ENCODE measurements at regions not wholly inside any gene's neighbourhood (a gene's known extent, or its start where the extent isn't known, plus 50 kb on each side); places are given as distances from the start of the nearest gene placed in this dataset.

DNA sequence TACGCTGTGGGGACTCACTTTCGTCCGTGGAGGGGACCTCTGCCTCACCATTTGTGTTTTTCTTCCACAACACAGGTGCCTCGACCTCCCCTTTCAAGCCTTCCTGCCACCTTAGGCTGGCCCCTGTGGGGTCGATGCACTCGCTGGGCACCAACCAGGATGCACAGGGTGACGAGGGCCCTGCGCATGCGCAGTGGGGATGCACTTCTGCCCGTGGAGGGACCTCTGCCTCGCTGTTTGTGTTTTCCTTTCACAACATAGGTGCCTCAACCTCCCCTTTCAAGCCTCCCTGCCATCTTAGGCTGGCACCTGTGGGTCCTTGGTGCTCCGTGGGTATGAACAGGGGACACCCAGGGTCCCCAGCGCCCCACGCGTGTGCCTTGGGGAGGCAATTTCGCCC lies 356.8 kb downstream of the ALG10 start:
- no peak for DNase-seq (ENCODE audit: low spot score)

DNA sequence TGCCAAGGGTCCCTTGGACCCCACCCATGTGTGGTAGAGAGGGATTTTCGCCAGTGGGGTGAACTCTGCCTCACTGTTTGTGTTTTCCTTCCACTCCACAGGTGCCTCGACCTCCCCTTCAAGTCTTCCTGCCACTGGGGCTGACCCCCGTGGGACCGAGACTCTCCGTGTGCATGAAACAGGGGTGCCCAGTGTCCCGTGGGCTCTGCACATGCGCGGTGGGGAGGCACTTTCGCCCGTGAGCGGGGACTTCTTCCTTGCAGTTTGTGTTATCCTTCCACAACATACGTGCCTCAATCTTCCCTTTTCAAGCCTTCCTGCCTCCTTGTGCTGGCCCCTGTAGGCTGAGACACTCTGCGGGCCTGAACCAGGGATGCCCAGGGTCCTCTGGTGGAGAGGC lies 362.4 kb downstream of the ALG10 start:
- no peak for DNase-seq (ENCODE audit: low spot score)

DNA sequence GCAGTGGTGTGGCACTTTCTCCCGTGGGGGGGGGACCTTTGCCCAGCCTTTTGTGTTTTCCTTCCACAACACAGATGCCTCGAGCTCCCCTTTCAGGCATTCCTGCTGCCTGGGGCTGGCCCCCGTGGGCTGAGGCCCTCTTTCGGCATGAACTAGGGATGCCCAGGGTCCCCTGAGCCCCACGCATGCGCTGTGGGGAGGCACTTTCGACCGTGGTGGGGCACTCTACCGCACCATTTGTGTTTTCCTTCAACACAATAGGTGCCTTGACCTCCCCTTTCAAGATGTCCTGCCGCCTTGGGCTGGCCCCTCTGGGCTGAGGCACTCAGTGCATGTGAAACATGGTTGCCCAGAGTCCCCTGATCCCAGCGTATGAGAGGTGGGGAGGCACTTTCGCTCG lies 363.7 kb downstream of the ALG10 start:
- no peak for DNase-seq (ENCODE audit: low spot score)

DNA sequence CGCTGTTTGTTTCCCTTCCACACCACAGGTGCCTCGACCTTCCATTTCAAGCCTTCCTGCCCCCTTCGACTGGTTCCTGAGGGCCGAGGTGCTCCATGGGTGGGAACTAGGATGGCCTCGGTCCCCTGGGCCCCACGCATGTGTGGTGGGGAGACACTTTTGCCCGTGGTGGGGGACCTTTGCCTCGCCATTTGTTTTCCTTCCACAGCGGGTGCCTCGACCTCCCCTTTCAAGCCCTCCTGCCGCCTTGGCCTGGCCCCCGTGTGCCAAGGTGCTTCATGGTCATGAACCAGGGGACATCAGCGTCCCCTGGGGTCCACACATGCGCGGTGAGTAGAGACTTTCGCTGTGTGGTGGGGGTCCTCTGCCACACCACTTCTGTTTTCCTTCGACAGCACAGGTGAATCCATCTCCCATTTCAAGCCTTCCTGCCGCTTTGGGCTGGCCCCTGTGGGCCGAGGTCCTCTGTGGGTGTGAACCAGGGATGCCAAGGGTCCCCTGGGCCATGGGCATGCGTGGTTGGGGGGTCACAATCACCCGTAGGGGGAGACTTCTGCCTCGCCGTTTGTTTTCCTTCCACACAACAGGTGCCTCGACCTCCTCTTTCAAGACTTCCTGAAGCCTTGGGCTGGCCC lies 364.4 kb downstream of the ALG10 start:
- no peak for DNase-seq (ENCODE audit: low spot score)

DNA sequence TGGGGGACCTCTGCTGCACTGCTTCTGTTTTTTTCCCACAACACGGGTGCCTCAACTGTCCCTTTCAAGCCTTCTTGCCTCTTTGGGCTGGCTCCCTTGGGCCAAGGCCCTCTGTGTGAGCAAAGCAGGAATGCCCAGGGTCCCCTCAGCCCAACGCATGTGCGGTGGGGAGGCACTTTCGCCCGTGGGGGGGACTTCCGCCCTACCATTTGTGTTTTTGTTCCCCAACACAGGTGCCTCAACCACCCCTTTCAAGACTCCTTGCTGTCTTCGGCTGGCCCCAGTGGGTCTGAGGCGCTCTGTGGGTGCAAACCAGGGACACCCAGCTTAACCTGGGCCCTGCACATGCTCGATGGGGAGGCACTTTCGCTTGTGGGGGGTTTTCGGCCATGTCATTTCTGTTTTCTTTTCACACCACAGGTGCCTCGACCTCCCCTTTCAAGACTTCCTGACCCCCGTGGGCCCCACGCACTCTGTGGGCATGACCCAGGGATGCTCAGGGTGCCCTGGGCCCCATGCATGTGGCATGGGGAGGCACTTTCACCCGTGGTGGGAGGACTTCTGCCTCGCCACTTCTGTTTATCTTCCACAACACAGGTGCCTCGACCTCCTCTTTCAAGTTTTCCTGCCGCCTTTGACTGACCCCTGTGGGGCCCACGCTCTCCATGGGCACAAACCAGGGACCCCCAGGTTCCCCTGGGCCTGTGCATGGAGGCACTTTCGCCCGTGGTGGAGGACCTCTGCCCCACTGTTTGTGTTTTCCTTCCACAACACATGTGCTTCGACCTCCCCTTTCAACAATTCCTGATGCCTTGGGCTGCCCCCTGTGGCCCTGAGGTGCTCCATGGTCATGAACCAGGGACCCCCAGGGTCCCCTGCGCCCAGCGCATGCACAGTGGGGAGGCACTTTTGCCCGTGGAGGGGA lies 365.7 kb downstream of the ALG10 start:
- DNase-seq (ENCODE audit: low spot score) = no peak

DNA sequence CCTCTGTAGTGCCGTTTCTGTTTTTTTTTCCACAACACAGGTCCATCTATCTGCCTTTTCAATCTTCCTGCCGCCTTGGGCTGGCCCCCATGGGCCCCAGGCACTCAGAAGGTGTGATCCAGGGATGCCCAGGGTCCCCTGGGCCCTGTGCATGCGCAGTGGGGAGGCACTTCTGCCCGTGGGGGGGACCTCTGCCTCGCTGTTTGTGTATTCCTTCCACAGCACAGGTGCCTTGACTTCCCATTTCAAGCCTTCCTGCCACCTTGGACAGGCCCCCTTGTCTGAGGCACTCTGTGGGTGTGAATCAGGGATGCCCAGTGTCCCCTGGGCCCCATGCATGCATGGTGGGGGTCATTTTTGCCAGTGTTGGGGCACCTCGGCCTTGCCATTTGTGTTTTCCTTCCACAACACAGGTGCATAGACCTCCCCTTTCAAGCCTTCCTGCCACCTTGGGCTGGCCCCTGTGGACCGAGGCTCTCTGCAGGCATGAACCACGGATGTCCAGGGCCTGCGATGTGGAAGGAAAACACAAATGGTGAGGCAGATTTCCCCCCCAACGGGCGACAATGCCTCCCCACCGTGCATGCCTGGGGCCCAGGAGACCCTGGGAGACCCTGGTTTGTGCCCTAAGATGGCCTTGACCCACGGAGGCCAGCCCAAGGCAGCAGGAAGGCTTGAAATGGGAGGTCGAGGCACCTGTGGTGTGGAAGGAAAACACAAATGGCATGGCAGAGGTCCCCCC lies 366.5 kb downstream of the ALG10 start:
- DNase-seq (ENCODE audit: low spot score) = no peak

DNA sequence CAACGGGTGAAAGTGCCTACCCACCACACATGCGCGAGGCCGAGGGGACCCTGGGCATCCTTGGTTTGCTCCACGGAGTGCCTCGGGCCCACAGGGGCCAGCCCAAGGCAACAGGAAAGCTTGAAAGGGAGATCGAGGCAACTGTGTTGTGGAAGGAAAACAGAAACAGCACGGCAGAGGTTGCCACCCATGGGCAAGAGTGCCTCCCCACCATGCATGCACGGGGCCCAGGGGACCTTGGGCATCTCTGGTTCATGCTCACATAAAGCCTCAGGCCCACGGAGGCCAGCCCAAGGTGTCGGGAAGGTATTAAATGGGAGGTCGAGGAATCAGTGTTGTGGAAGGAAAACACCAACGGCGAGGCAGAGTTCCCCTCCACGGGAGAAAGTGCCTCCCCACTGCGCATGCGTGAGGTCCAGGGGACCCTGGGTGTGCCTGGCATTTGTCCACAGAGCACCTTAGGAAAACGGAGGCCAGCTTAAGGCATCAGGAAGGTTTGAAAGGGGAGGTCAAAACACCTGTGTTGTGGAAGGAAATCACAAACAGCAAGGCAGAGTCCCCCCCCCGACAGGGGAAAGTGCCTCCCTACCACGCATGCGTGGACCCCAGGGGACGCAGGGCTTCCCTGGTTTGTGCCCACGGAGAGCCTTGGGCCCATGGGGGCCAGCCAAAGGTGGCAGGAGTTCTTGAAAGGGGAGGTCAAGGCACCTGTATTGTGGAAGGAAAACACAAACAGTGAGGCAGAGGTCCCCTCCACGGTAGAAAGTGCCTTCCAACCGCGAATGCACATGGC lies 367.3 kb downstream of the ALG10 start:
- no peak for DNase-seq (ENCODE audit: low spot score)

DNA sequence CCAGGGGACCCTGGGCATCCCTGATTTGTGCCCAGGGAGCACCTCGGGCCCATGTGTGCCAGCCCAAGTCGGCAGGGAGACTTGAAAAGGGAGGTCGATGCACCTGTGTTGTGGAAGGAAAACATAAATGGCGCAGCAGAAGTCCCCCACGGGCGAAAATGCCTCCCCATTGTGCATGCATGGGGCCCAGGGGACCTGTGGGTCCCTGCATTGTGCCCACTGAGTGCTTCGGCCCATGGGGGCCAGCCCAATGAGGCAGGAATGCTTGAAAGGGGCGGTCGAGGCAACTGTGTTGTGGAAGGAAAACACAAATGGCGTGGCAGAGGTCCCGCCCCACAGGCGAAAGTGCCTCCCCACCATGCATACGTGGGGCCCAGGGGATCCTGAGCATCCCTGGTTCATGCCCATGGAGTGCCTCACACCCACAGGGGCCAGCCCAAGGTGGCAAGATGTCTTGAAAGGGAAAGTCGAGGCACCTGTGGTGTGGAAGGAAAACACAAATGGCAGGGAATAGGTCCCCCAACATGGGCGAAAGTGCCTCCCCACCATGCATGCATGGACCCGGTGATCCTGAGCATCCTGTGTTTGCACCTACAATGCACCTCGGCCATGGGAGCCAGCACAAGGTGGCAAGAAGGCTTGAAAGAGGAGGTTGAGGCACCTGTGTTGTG lies 368.0 kb downstream of the ALG10 start:
- DNase-seq (ENCODE audit: low spot score) = no peak

DNA sequence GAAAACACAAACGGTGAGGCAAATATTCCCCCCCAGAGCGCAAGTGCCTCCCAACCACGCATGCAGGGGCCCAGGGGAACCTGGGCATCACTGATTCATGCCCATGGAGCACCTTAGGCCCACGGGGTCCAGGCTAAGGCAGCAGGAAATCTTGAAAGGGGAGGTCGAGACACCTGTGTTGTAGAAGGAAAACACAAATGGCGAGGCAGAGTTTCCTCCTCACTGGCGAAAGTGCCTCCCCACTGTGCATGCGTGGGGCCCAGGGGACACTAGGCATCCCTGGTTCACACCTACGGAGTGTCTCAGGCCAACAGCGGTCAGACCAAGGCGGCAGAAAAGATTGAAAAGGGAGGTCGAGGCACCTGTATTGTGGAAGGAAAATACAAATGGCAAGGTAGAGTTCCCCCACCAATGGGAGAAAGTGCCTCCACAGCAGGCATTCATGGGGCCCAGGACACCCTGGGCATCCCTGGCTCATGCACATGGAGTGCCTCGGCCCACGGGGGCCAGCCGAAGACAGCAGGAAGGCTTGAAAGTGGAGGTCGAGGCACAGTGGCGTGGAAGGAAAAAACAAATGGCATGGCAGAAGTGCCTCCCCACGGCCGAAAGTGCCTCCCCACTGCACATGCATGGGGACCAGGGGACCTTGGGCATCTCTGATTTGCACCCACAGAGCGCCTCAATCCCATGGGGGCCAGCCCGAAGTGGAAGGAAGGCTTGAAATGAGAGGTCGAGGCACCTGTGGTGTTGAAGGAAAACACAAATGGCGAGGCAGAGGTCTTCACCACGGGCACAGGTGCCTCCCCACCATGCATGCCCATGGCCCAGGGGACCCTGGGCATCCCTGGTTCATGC lies 368.8 kb downstream of the ALG10 start:
- no peak for DNase-seq (ENCODE audit: low spot score)

DNA sequence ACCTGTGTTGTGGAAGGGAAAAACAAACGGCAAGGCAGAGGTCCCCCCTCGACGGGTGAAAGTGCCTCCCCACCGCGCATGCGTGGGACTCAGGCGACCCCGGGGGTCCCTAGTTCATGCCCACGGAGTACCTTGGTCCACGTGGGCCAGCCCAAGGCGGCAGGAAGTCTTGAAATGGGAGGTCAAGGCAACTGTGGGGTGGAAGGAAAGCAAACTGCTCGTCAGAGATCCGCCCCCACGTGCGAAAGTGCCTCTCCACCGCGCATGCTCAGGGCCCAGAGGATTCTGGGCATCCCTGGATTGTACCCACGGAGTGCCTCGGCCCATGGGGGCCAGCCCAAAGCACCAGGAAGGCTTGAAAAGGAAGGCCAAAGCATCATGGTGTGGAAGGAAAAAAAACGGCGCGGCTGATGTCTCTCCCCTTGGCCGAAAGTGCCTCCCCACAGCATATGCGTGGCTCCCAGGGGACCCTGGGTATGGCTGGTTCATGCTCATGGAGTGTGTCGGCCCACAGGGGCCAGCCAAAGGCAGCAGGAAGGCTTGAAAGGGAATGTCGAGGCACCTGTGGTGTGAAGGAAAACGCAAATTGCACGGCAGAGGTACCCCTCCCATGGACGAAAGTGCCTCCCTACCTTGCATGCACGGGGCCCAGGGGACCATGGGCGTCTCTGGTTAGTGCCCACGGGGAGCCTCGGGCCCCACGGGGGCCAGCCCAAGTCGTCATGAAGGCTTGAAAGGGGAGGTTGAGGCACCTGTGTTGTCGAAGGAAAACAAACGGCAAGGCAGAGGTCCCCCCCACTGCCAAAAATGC lies 369.7 kb downstream of the ALG10 start:
- no peak for DNase-seq (ENCODE audit: low spot score)

DNA sequence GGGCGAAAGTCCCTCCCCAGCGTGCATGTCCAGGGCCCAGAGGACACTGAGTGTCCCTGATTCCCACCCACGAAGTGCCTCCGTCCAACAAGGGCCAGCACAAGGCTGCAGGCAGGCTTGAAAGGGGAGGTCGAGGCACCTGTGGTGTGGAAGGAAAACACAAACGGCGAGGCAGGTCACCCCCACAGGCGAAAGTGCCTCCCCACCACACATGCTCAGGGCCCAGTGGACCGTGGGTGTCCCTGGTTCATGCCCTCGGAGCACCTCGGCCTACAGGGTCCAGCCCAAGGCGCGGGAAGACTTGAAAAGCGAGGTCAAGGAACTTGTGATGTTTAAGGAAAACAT lies 370.4 kb downstream of the ALG10 start:
- no peak for DNase-seq (ENCODE audit: low spot score)

DNA sequence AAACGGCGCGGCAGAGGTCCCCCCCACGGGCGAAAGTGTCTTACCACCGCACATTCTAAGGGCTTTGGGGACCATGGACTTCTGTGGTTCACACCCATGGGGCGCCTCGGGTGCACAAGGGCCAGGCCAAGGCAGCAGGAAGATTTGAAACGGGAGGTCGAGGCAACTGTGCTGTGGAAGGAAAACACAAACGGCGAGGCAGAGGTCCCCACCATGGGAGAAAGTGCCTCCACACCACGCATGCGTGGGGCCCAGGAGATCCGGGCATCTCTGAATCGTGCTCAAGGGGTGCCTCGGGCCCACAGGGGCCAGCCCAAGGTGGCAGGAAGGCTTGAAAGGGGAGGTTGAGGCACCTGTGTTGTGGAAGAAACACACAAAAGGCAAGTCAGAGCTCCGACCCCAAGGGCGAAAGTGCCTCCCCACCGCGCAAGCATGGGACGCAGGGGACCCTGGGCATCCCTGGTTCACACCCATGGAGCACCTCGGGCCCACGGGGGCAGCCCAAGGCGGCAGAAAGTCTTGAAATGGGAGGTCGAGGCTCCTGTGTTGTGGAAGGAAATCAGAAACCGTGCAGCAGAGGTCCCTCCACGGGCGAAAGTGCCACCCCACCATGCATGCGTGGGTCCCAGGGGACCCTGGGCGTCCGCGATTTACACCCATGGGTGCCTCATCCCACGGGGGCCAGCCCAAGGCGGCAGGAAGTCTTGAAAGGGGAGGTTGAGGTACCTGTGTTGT lies 371.0 kb downstream of the ALG10 start:
- no peak for DNase-seq (ENCODE audit: low spot score)

DNA sequence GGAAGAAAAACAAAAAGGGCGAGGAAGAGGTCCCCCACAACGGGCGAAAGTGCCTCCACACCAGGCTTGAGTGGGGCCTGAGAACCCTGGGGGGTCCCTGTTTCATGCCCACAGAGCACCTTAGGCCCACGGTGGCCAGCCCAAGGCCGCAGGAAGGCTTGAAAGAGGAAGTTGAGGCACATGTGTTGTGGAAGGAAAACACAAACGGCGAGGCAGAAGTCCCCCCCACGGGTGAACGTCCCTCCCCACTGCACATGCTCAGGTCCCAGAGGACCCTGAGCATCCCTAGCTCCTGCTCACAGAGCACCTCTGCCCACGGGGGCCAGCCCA lies 371.5 kb downstream of the ALG10 start:
- DNase-seq (ENCODE audit: low spot score) = no peak

DNA sequence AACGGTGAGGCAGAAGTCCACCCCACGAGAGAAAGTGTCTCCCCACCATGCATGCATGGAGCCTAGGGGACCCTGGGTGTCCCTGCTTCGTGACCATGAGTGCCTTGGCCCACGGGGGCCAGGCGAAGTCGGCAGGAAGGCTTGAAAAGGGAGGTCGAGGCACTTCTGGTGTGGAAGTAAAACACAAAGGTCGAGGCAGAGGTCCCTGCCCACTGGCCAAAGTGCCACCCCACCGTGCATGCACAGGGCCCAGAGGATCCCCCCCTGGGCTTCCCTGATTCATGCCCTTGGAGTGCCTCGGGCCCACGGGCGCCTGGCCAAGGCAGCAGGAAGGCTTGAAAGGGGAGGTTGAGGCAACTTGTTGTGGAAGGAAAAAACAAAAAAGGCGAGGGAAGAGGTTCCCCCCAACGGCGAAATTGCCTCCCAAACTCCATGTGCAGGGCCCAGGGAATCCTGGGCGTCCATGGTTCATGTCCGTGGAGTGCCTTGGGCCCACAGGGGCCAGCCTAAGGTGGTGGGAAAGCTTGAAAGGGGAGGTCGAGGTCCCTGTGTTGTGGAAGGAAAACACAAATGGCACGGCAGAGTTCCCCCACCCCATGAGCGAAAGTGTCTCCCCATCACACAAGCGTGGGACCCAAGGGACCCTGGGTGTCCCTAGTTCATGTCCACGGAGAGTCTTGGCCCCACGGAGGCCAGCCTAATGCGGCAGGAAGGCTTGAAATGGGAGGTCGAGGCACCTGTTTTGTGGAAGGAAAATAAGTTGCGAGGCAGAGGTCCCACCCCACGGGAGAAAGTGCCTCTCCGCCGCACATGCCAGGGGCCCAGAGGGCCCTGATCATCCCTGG lies 372.1 kb downstream of the ALG10 start:
- DNase-seq (ENCODE audit: low spot score) = no peak

DNA sequence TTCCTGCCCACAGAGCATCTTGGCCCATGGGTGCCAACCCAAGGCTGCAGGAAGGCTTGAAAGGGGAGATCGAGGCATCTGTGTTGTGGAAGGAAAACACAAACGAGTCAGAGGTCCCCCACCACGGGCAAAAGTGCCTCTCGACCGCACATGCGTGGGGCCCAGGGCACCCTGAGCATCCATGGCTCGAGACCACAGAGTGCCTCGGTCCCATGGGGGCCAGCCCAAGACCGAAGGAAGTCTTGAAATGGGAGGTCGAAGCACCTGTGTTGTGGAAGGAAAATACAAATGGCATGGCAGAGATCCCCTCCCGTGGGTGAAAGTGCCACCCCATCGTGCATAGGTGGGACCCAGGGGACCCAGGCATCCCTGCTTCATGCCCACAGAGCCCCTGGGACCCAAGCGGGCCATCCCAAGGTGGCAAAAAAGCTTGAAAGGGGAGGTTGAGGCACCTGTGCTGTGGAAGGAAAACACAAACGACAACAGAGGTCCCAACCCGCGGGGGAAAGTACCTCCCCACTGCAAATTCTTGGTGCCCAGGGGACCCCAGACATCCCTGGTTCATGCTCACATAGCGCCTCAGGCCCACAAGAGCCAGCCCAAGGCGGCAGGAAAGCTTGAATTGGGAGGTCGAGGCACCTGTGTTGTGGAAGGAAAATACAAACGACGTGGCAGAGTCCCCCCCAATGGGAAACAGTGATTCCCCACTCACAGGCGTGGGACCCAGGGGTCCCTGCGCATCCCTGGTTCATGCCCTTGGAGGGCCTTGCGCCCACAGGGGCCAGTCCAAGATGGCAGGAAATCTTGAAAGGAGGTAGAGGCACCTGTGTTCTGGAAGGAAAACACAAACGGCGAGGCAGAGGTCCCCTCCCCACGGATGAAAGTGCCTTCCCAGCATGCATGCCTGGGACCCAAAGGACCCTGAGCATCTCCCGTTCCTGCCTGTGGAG lies 373.0 kb downstream of the ALG10 start:
- DNase-seq (ENCODE audit: low spot score) = peak; percentile 6

DNA sequence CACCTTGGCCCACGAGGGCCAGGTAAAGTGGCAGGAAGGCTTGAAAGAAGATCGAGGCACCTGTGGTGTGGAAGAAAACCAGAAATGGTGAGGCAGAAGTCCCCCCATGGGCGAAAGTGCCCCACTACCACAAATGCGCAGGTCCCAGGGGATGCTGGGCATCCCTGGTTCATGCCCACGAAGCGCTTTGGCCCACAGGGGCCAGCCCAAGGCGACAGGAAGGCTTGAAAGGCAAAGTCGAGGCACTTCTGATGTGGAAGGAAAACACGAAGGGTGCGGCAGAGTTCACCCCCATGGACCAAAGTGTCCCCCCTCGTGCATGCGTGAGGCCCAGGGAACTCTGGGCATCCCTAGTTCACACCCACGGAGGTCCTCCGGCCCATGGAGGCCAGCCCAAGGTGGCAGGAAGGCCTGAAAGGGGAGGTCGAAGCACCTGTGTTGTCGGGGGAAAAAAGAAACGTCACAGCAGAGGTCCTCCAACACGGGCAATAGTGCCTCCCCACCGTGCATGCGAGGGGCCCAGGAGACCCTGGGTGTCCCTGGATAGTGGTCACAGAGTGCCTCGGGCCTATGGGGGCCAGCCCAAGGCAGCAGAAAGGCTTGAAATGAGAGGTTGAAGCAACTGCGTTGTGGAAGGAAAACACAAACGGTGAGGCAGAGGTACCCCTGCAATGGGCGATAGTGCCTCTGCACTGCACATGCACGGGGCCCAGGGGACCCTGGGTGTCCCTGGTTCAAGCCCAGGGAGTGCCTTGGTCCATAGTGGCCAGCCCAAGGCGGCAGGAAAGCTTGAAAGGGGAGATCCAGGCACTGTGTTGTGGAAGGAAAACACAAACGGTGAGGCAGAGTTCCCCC lies 373.9 kb downstream of the ALG10 start:
- DNase-seq (ENCODE audit: low spot score) = peak; percentile 6
